ENCODE measurements at regions not wholly inside any gene's neighbourhood (a gene's known extent, or its start where the extent isn't known, plus 50 kb on each side); places are given as distances from the start of the nearest gene placed in this dataset.

DNA sequence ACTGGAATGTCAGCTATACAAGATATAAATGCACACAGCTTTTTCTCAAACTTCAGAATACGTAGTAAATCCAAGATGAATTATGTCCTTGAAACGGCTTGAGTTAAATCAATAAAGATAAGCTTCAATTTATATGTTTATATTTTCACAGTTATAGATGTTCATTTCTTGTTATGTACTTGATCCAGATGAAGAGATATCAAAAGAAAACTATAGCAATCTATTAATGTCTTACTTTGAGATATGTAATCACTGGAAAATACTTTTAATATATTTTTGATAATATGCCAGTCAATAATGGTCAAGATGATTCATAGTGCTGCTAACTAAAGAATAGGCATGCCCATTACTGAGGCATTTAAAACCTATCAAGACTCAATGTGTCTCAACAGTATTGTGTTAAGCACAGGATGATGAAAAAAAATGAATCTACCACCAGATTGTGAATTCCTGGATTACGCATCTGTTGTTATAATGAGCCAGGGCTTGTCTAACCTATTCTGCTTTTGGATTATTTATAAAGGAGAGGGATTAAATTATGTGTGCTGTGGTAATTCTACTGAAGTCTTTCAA lies 372.6 kb upstream of the PRR16 start:
- WGBS, 2 donors = 64 to 66% methylated on average over 3 of the region's 3 CpGs
- H3K9me3 ChIP-seq = no peaks in the 10 kb centered on the region
- H3K27ac ChIP-seq = no peak overlapping the region
- DNase-seq = no peak
- TF ChIP-seq POLR2A (IDR thresholded peaks at IDR 0.05) = no peak
- TF ChIP-seq, protein P1, sequence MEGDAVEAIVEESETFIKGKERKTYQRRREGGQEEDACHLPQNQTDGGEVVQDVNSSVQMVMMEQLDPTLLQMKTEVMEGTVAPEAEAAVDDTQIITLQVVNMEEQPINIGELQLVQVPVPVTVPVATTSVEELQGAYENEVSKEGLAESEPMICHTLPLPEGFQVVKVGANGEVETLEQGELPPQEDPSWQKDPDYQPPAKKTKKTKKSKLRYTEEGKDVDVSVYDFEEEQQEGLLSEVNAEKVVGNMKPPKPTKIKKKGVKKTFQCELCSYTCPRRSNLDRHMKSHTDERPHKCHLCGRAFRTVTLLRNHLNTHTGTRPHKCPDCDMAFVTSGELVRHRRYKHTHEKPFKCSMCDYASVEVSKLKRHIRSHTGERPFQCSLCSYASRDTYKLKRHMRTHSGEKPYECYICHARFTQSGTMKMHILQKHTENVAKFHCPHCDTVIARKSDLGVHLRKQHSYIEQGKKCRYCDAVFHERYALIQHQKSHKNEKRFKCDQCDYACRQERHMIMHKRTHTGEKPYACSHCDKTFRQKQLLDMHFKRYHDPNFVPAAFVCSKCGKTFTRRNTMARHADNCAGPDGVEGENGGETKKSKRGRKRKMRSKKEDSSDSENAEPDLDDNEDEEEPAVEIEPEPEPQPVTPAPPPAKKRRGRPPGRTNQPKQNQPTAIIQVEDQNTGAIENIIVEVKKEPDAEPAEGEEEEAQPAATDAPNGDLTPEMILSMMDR (IDR thresholded peaks at IDR 0.05) = no peak
- H3K4me3 ChIP-seq = no peak overlapping the region
- no peaks in the 10 kb centered on the region for H3K4me1 ChIP-seq
- intact Hi-C loops (cut with DNase I; ENCODE audit: low total_unique reads) = no loop called here
- no peaks in the 10 kb centered on the region for H3K27me3 ChIP-seq
- H3K36me3 ChIP-seq (ENCODE audit: low read depth, missing control alignments) = no peaks in the 10 kb centered on the region

DNA sequence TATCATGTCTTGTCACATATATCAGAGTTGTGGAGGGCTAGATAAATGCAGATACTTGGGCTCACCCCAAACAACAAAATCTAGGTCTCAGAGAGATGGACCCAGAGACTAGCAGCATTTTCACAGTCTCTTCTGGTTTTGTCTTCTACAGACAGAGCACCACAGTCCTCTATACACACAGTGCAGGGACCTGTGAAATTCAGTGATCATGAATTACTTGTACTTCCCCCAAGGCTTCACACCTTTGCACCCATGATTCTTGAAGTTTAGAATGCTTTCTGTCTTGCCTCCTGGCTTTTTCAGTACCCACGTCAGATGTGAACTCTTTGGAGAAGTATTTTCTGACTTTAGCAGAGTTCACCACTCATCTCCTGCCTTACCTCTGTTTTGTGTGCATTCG lies 371.5 kb upstream of the PRR16 start:
- DNase-seq = no peak
- H3K27ac ChIP-seq = no peak overlapping the region
- no peak overlapping the region for H3K4me3 ChIP-seq
- H3K9me3 ChIP-seq = no peaks in the 10 kb centered on the region
- H3K4me1 ChIP-seq = no peaks in the 10 kb centered on the region
- WGBS, 2 donors = 88 to 94% methylated on average over 2 of the region's 2 CpGs
- TF ChIP-seq, protein P1 (IDR thresholded peaks at IDR 0.05) = no peak
- TF ChIP-seq POLR2A (IDR thresholded peaks at IDR 0.05) = no peak
- H3K36me3 ChIP-seq (ENCODE audit: low read depth, missing control alignments) = no peaks in the 10 kb centered on the region
- intact Hi-C loops (cut with DNase I; ENCODE audit: low total_unique reads) = no loop called here
- no peaks in the 10 kb centered on the region for H3K27me3 ChIP-seq

DNA sequence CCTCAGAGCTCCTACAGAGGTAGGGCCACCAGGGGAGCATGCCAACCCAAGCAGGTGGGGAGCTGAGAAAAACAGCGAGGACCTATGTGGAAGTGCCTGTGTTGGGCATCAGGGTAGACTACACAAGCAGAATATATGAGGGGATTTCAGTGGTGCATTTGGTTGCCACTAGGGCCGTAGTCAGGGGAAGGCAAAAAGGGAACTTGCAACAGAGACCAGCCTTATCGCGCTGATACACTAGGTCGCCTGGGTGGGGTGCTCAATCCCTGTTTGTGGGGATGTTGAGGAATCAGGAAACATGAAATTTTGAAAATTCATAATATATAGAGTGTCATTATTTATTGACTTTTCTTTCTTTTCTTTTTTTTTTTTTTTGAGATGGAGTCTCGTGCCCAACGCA lies 370.9 kb upstream of the PRR16 start:
- intact Hi-C loops (cut with DNase I; ENCODE audit: low total_unique reads) = no loop called here
- no peak overlapping the region for H3K27ac ChIP-seq
- no peak for DNase-seq
- WGBS, 2 donors = 84% methylated on average over 7 of the region's 7 CpGs
- H3K27me3 ChIP-seq = no peaks in the 10 kb centered on the region
- no peak for TF ChIP-seq POLR2A (IDR thresholded peaks at IDR 0.05)
- TF ChIP-seq, protein P1 (IDR thresholded peaks at IDR 0.05) = no peak
- H3K4me1 ChIP-seq = no peaks in the 10 kb centered on the region
- no peaks in the 10 kb centered on the region for H3K36me3 ChIP-seq (ENCODE audit: low read depth, missing control alignments)
- H3K9me3 ChIP-seq = no peaks in the 10 kb centered on the region
- H3K4me3 ChIP-seq = no peak overlapping the region

DNA sequence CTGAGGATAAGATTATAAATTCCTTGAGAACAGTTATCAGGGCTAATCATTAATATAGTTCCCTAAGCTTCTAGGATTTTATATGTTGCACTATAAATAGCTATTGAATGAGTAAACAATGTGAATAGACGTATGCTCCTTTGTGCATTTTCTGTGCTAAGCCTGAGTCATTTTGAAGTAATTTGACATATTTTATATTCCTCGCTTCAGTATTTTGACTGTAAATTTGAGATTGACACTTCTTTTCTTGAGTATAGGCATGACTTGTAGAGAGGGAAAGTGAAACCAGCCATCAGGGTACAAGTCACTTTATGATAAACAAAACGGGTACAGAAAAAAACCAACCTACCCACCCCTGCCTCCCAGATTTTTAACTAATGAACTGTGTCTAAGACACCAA lies 367.7 kb upstream of the PRR16 start:
- intact Hi-C loops (cut with DNase I; ENCODE audit: low total_unique reads) = no loop called here
- TF ChIP-seq, protein P1 (IDR thresholded peaks at IDR 0.05) = no peak
- no peak for TF ChIP-seq POLR2A (IDR thresholded peaks at IDR 0.05)
- no peak overlapping the region for H3K4me3 ChIP-seq
- WGBS, 2 donors = 52 to 58% methylated on average over 3 of the region's 3 CpGs
- H3K4me1 ChIP-seq = no peaks in the 10 kb centered on the region
- no peak for DNase-seq
- H3K27me3 ChIP-seq = no peaks in the 10 kb centered on the region
- no peak overlapping the region for H3K27ac ChIP-seq
- no peaks in the 10 kb centered on the region for H3K9me3 ChIP-seq
- no peaks in the 10 kb centered on the region for H3K36me3 ChIP-seq (ENCODE audit: low read depth, missing control alignments)

DNA sequence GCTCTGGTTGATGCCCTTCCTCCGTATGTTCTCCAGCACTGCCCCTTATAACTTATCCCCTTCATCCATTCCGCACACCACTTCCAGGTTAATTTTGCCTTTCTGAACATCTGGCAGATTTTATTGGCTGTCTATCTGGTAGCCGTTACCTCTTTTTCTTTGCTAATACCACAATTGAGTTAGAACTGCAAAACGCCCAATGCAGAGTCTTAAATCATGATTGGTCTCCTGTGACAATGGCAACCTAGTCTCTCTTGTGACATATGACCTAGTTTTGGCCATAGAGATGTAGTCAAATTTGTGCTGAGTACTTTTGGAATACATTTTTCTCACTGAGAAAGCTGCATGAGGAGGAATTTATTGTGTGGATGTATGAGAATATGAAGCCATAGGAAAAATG lies 365.7 kb upstream of the PRR16 start:
- intact Hi-C loops (cut with DNase I; ENCODE audit: low total_unique reads) = no loop called here
- H3K27ac ChIP-seq = no peak overlapping the region
- DNase-seq = no peak
- no peak overlapping the region for H3K4me3 ChIP-seq
- no peak for TF ChIP-seq POLR2A (IDR thresholded peaks at IDR 0.05)
- TF ChIP-seq, protein P1 (IDR thresholded peaks at IDR 0.05) = no peak
- WGBS, 2 donors = 72 to 75% methylated on average over 4 of the region's 4 CpGs
- H3K4me1 ChIP-seq = no peaks in the 10 kb centered on the region
- H3K36me3 ChIP-seq (ENCODE audit: low read depth, missing control alignments) = no peaks in the 10 kb centered on the region
- no peaks in the 10 kb centered on the region for H3K9me3 ChIP-seq
- H3K27me3 ChIP-seq = no peaks in the 10 kb centered on the region
